GM23338 (cell line): ENCODE measurements at regions not wholly inside any gene's neighbourhood (a gene's known extent, or its start where the extent isn't known, plus 50 kb on each side); places are given as distances from the start of the nearest gene placed in this dataset.
A peak's percentile ranks its signal among the peaks of the same experiment; 100 is the strongest.

Source experiments
- ATAC-seq: fragments of 200-7000 bp; cut with Tn5 transposase; 3 replicates; pipeline ENCODE4 v1.9.1; 2020
- DNase-seq: peaks from one replicate; pipeline ENCODE4 v3.0.0-alpha.2; 2015; ENCODE audit warnings: low spot score
- H2AFZ ChIP-seq: fragments of 200-600 bp; sonication (generic); 2 replicates; pipeline ENCODE4 v1.8.0; 2016; ENCODE audit warnings: antibody characterized with exemption, mild to moderate bottlenecking, moderate library complexity
- H3F3A ChIP-seq: fragments of 200-600 bp; sonication (generic); replicated peaks from 2 replicates; pipeline ENCODE4 v1.8.0; 2017; ENCODE audit warnings: antibody characterized with exemption, mixed run types, low read depth
- H3K27ac ChIP-seq: fragments of 200-600 bp; sonication (generic); 2 replicates; pipeline ENCODE4 v1.6.1; 2016; ENCODE audit warnings: low read depth
- H3K27me3 ChIP-seq: fragments of 200-600 bp; sonication (generic); 2 replicates; pipeline ENCODE4 v1.8.0; 2016; ENCODE audit warnings: mild to moderate bottlenecking, mixed run types, moderate library complexity; ENCODE audit not compliant: insufficient read depth
- H3K36me3 ChIP-seq: fragments of 200-600 bp; sonication (generic); 2 replicates; pipeline ENCODE4 v1.8.0; 2016; ENCODE audit warnings: mild to moderate bottlenecking; ENCODE audit not compliant: insufficient read depth
- H3K4me1 ChIP-seq: fragments of 200-600 bp; sonication (generic); 2 replicates; pipeline ENCODE4 v1.8.0; 2016; ENCODE audit warnings: mild to moderate bottlenecking, moderate library complexity; ENCODE audit not compliant: insufficient read depth
- H3K4me2 ChIP-seq: fragments of 200-600 bp; sonication (generic); 2 replicates; pipeline ENCODE4 v1.7.1; 2017; ENCODE audit warnings: mixed run types
- H3K4me3 ChIP-seq: fragments of 200-600 bp; sonication (generic); 2 replicates; pipeline ENCODE4 v1.6.1; 2016; ENCODE audit warnings: mixed run types
- H3K79me2 ChIP-seq: fragments of 200-600 bp; sonication (generic); replicated peaks from 2 replicates; pipeline ENCODE4 v1.8.0; 2017; ENCODE audit warnings: mild to moderate bottlenecking; ENCODE audit not compliant: insufficient read depth
- H3K9me2 ChIP-seq: fragments of 200-600 bp; sonication (generic); 2 replicates; pipeline ENCODE4 v1.8.0; 2017; ENCODE audit not compliant: insufficient read depth
- H4K20me1 ChIP-seq: fragments of 200-600 bp; sonication (generic); replicated peaks from 2 replicates; pipeline ENCODE4 v1.8.0; 2017; ENCODE audit warnings: mild to moderate bottlenecking; ENCODE audit not compliant: insufficient read depth
- H3K27ac Mint-ChIP-seq: 2 replicates; pipeline ENCODE4 v1.8.0; 2020; ENCODE audit warnings: inconsistent platforms, mild to moderate bottlenecking, moderate library complexity, mixed read lengths
- H3K27me3 Mint-ChIP-seq: 3 replicates; pipeline ENCODE4 v1.8.0; 2022; ENCODE audit warnings: low read depth, mild to moderate bottlenecking, moderate library complexity, mixed read lengths, inconsistent platforms; ENCODE audit not compliant: insufficient read depth, poor library complexity
- H3K36me3 Mint-ChIP-seq: 3 replicates; pipeline ENCODE4 v1.8.0; 2021; ENCODE audit warnings: low read depth, mild to moderate bottlenecking, inconsistent platforms, moderate library complexity, mixed read lengths
- H3K4me1 Mint-ChIP-seq: 3 replicates; pipeline ENCODE4 v1.8.0; 2020; ENCODE audit warnings: mild to moderate bottlenecking, inconsistent platforms, mixed read lengths
- H3K4me3 Mint-ChIP-seq: 3 replicates; pipeline ENCODE4 v1.8.0; 2021; ENCODE audit warnings: moderate library complexity, mild to moderate bottlenecking, inconsistent platforms, mixed read lengths
- H3K9me3 Mint-ChIP-seq: 3 replicates; pipeline ENCODE4 v1.8.0; 2020; ENCODE audit warnings: moderate library complexity, mild to moderate bottlenecking, inconsistent platforms, mixed read lengths
- CTCF ChIP-seq, 2 experiments: fragments of 200-600 bp in 1 of 2; sonication (generic) in 1 of 2; conservative IDR thresholded peaks; 2 replicates each; pipeline versions ENCODE4 v1.5.1 to v1.6.1; 2016 to 2017; ENCODE audit warnings: antibody characterized with exemption in 2 of 2, low read depth in 2 of 2, mild to moderate bottlenecking in 2 of 2, moderate library complexity in 1 of 2
- POLR2AphosphoS5 ChIP-seq: IDR thresholded peaks from 2 replicates; pipeline ENCODE4 v1.6.1; 2016; ENCODE audit warnings: antibody characterized with exemption, low read depth
- REST ChIP-seq: IDR thresholded peaks from one replicate; pipeline ENCODE4 v1.6.1; 2018; ENCODE audit warnings: antibody characterized with exemption; ENCODE audit not compliant: unreplicated experiment
- STAT1 ChIP-seq: IDR thresholded peaks from one replicate; pipeline ENCODE4 v1.6.1; 2016; ENCODE audit warnings: antibody characterized with exemption; ENCODE audit not compliant: unreplicated experiment
- ZNF331 ChIP-seq: fragments of 250-450 bp; sonication (Bioruptor Pico); IDR thresholded peaks from 2 replicates; pipeline ENCODE4 v1.5.0; 2020; ENCODE audit warnings: low read depth, mild to moderate bottlenecking, moderate library complexity

GRCh38 chr4:188819233-188819632, 680.0 kb downstream of the TRIML1 start:
- Mint-ChIP-seq H3K27me3 (no peaks in the 10 kb centered on the region), H3K9me3 (peaks cover under 1% of the 10 kb centered on the region; the same call in 1 of the 3 replicates), H3K36me3 (peaks cover under 1% of the 10 kb centered on the region; the same call in 1 of the 3 replicates), H3K4me3 (no peak overlapping the region), H3K4me1 (no peaks in the 10 kb centered on the region), H3K27ac (no peak overlapping the region)
- no peak overlapping the region for H2AFZ ChIP-seq
- ATAC-seq, result no peak
- TF ChIP-seq STAT1 (no peak), POLR2AphosphoS5 (no peak)
- no peaks in the 10 kb centered on the region for H4K20me1 ChIP-seq
- no peak overlapping the region for H3K27ac ChIP-seq
- no peaks in the 10 kb centered on the region for H3K9me2 ChIP-seq
- no peak overlapping the region for H3K4me2 ChIP-seq
- H3K36me3 ChIP-seq, result no peaks in the 10 kb centered on the region
- no peak for DNase-seq
- no peaks in the 10 kb centered on the region for H3K27me3 ChIP-seq
- H3K4me1 ChIP-seq, result peaks cover 7% of the 10 kb centered on the region; the same call in 1 of the 2 replicates
- H3F3A ChIP-seq, result no peaks in the 10 kb centered on the region
- no peak overlapping the region for H3K4me3 ChIP-seq
- H3K79me2 ChIP-seq, result no peaks in the 10 kb centered on the region

- Histone ChIP-seq H3K79me2 (no peaks in the 10 kb centered on the region), H3K27me3 (no peaks in the 10 kb centered on the region), H3K4me3 (no peak overlapping the region), H2AFZ (peak overlapping the region; percentile 88), H3F3A (no peaks in the 10 kb centered on the region), H3K36me3 (no peaks in the 10 kb centered on the region), H3K4me2 (no peak overlapping the region), H3K27ac (no peak overlapping the region), H3K4me1 (peaks cover 7% of the 10 kb centered on the region; the same call in 1 of the 2 replicates), H4K20me1 (no peaks in the 10 kb centered on the region), H3K9me2 (no peaks in the 10 kb centered on the region)
- DNase-seq (peak; percentile 8), ATAC-seq (no peak)
- H3K27me3 Mint-ChIP-seq, result no peaks in the 10 kb centered on the region
- H3K36me3 Mint-ChIP-seq, result no peaks in the 10 kb centered on the region
- no peaks in the 10 kb centered on the region for H3K4me1 Mint-ChIP-seq
- no peak overlapping the region for H3K27ac Mint-ChIP-seq
- H3K9me3 Mint-ChIP-seq, result no peaks in the 10 kb centered on the region
- TF ChIP-seq ZNF331 (no peak), REST (no peak), CTCF (conservative IDR thresholded peaks at IDR 0.05; ENCODE audit: low read depth in 2 of 2) (peak; percentile 18 to 52; a peak in 3 of 4 replicates)
- H3K4me3 Mint-ChIP-seq, result no peak overlapping the region
These were observed 682.3 kb downstream of the TRIML1 start for GRCh38 chr4:188821500-188821899.
